Glutamatergic neuron (in vitro differentiated cells): ENCODE measurements at regions not wholly inside any gene's neighbourhood (a gene's known extent, or its start where the extent isn't known, plus 50 kb on each side); places are given as distances from the start of the nearest gene placed in this dataset.

Experiments
- DNase-seq: peaks from one replicate; pipeline ENCODE4 v3.0.0; 2022
- H3K27ac Mint-ChIP-seq: one replicate; pipeline ENCODE4 v1.8.0; 2020; ENCODE audit warnings: mild to moderate bottlenecking, mixed read lengths, inconsistent platforms; ENCODE audit not compliant: unreplicated experiment
- H3K27me3 Mint-ChIP-seq: one replicate; pipeline ENCODE4 v1.8.0; 2020; ENCODE audit warnings: mild to moderate bottlenecking, moderate library complexity, mixed read lengths, inconsistent platforms; ENCODE audit not compliant: unreplicated experiment
- H3K36me3 Mint-ChIP-seq: one replicate; pipeline ENCODE4 v1.8.0; 2020; ENCODE audit warnings: mild to moderate bottlenecking, mixed read lengths, inconsistent platforms; ENCODE audit not compliant: unreplicated experiment
- H3K4me1 Mint-ChIP-seq: one replicate; pipeline ENCODE4 v1.8.0; 2020; ENCODE audit warnings: mild to moderate bottlenecking, low read depth, mixed read lengths, inconsistent platforms; ENCODE audit not compliant: unreplicated experiment
- H3K4me3 Mint-ChIP-seq: one replicate; pipeline ENCODE4 v1.8.0; 2020; ENCODE audit warnings: mild to moderate bottlenecking, mixed read lengths, inconsistent platforms; ENCODE audit not compliant: unreplicated experiment
- H3K9me3 Mint-ChIP-seq: one replicate; pipeline ENCODE4 v1.8.0; 2020; ENCODE audit warnings: mild to moderate bottlenecking, moderate library complexity, mixed read lengths, inconsistent platforms; ENCODE audit not compliant: unreplicated experiment
- TF ChIP-seq, protein P1 (sequence below): fragments of 200-600 bp; sonication (generic); IDR thresholded peaks from one replicate; pipeline ENCODE4 v1.5.0; 2021; ENCODE audit not compliant: partially characterized antibody, unreplicated experiment

- H3K27ac Mint-ChIP-seq: no peak overlapping the region
- no peak overlapping the region for H3K4me3 Mint-ChIP-seq
- no peaks in the 10 kb centered on the region for H3K36me3 Mint-ChIP-seq
- H3K4me1 Mint-ChIP-seq: peaks cover 3% of the 10 kb centered on the region
- TF ChIP-seq, protein P1, sequence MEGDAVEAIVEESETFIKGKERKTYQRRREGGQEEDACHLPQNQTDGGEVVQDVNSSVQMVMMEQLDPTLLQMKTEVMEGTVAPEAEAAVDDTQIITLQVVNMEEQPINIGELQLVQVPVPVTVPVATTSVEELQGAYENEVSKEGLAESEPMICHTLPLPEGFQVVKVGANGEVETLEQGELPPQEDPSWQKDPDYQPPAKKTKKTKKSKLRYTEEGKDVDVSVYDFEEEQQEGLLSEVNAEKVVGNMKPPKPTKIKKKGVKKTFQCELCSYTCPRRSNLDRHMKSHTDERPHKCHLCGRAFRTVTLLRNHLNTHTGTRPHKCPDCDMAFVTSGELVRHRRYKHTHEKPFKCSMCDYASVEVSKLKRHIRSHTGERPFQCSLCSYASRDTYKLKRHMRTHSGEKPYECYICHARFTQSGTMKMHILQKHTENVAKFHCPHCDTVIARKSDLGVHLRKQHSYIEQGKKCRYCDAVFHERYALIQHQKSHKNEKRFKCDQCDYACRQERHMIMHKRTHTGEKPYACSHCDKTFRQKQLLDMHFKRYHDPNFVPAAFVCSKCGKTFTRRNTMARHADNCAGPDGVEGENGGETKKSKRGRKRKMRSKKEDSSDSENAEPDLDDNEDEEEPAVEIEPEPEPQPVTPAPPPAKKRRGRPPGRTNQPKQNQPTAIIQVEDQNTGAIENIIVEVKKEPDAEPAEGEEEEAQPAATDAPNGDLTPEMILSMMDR: no peak
- no peak for DNase-seq
- H3K27me3 Mint-ChIP-seq: no peaks in the 10 kb centered on the region
- H3K9me3 Mint-ChIP-seq: peaks cover 2% of the 10 kb centered on the region
Measured at GRCh38 chr5:116696366-116696765, 121.7 kb upstream of the SEMA6A start.

GRCh38 chr5:116695681-116696080, 121.1 kb upstream of the SEMA6A start:
- peaks cover 3% of the 10 kb centered on the region for H3K4me1 Mint-ChIP-seq
- H3K27ac Mint-ChIP-seq: no peak overlapping the region
- H3K36me3 Mint-ChIP-seq: no peaks in the 10 kb centered on the region
- peaks cover 2% of the 10 kb centered on the region for H3K9me3 Mint-ChIP-seq
- H3K27me3 Mint-ChIP-seq: no peaks in the 10 kb centered on the region
- no peak for DNase-seq
- TF ChIP-seq, protein P1: no peak
- no peak overlapping the region for H3K4me3 Mint-ChIP-seq

DNA sequence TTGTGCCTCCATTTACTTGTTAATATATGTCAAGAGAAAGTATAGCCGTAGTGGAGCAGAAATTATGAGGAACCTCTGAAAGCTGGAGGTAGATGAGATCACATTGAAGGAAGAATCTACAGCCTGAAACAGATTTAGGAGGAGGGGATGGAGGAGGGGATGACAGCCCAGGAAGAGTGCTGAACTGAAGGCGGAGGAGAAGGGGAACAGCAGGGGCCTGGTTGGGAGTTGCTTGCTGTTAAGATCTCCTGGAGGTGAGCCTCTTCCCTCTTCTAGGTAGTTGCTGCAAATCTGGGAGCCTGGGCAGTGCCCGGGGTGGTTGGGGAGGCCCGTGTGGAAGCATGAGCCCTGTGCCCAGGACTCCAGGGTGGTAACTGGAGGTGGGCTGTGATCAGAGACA, 111.8 kb upstream of the SEMA6A start:
- Mint-ChIP-seq H3K36me3 (no peaks in the 10 kb centered on the region), H3K4me1 (peaks cover 12% of the 10 kb centered on the region), H3K4me3 (no peak overlapping the region), H3K27me3 (no peaks in the 10 kb centered on the region), H3K27ac (no peak overlapping the region), H3K9me3 (peaks cover 4% of the 10 kb centered on the region)
- no peak for DNase-seq
- TF ChIP-seq, protein P1: no peak

DNA sequence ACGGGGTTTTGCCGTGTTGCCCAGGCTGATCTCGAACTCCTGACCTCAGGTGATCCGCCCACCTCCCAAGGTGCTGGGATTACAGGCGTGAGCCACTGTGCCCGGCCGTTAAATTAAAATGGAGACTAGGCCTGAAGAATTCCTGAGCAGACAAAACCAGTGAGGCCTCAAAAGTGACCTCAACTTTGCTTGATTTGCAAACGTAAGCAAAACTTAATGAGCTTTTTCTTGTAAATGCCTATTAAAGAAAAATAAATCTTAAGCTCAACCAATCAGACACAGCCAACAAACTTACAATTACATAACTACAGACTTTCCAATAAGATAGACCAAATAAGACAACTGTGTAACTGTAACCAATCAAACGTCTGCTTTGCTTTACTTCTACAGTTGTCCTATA, 111.3 kb upstream of the SEMA6A start:
- no peaks in the 10 kb centered on the region for H3K36me3 Mint-ChIP-seq
- DNase-seq: no peak
- peaks cover 12% of the 10 kb centered on the region for H3K4me1 Mint-ChIP-seq
- no peak overlapping the region for H3K4me3 Mint-ChIP-seq
- peaks cover 4% of the 10 kb centered on the region for H3K9me3 Mint-ChIP-seq
- TF ChIP-seq, protein P1: no peak
- no peak overlapping the region for H3K27ac Mint-ChIP-seq
- no peaks in the 10 kb centered on the region for H3K27me3 Mint-ChIP-seq

- TF ChIP-seq, protein P1: no peak
- H3K4me1 Mint-ChIP-seq: peaks cover 12% of the 10 kb centered on the region
- no peaks in the 10 kb centered on the region for H3K27me3 Mint-ChIP-seq
- H3K4me3 Mint-ChIP-seq: no peak overlapping the region
- H3K36me3 Mint-ChIP-seq: peaks cover 5% of the 10 kb centered on the region
- DNase-seq: no peak
- H3K9me3 Mint-ChIP-seq: peaks cover 4% of the 10 kb centered on the region
- H3K27ac Mint-ChIP-seq: no peak overlapping the region
Measured at GRCh38 chr5:116685069-116685468, 110.4 kb upstream of the SEMA6A start.
